ENCODE measurements at regions not wholly inside any gene's neighbourhood (a gene's known extent, or its start where the extent isn't known, plus 50 kb on each side); places are given as distances from the start of the nearest gene placed in this dataset.

- DNase-seq: peak; percentile 48
Measured at GRCh38 chr18:29651122-29651680, 1391.3 kb downstream of the DSC3 start.

DNA sequence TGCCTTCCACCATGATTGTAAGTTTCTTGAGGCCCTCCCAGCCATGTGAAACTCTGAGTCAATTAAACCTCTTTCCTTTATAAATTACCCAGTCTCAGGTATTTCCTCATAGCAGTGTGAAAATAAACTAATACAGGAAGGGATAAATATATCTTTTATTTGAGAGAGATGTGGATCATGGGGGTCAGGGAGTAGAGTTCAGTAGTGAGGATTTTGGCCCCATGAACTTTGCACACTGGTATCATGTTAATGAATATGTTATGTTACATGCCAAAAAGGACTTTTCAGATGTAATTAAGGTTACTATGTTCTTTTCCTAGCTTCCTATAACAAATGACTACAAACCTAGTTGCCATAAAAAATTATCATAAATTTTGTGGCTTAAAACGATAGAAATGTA, 1393.7 kb downstream of the DSC3 start:
- no peak for DNase-seq

- no peak for DNase-seq
Measured at GRCh38 chr18:29647700-29648099, 1394.8 kb downstream of the DSC3 start.

- peak; percentile 79 for DNase-seq
Measured at GRCh38 chr18:29644276-29644675, 1398.3 kb downstream of the DSC3 start.

DNA sequence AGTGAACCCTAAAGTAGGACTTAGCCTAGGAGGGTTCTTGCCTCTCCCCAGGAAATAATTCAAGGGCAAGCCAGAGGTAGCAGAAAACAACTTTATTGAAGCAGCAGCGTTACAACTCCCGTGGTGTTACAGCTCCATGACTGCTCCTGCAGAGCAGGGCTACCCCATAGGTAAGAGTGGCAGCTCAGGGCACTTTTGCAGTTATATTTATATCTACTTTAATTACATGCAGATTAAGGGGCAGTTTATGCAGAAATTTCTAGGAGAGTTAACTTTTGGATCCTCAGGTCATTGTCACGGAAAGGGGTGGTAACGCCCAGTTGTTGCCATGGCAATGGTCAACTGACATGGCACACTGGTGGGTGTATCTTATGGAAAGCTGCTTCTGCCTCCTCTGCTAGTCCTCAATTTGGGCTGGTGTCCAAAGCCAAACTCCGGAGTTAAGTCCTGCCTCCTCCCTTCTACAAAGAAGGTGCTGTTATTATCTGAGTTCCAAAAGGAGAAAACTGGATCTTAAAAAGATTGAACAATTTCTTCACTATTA, 1413.0 kb downstream of the DSC3 start:
- no peak for DNase-seq

- no peak for DNase-seq
Measured at GRCh38 chr18:29626094-29626493, 1416.4 kb downstream of the DSC3 start.

- DNase-seq: no peak
Measured at GRCh38 chr18:29616867-29617266, 1425.7 kb downstream of the DSC3 start.

- no peak for DNase-seq
Measured at GRCh38 chr18:29608982-29609381, 1432.1 kb upstream of the CDH2 start.

DNA sequence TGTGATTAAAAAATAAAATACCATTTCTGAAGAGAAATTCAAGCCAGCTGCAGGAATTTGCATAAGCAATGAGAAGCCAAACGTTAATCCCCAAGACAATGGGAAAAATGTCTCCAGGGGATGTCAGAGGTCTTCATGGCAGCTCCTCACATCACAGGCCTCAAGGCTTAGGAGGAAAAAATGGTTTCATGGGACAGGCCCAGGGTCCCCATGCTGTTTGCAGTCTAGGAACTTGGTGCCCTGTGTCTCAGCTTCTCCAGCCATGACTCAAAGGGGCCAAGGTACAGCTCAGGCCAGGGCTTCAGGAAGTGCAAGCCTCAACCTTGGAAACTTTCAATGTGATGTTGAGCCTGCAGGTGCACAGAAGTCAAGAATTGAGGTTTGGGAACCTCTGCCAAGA, 1428.4 kb upstream of the CDH2 start:
- no peak for DNase-seq

DNA sequence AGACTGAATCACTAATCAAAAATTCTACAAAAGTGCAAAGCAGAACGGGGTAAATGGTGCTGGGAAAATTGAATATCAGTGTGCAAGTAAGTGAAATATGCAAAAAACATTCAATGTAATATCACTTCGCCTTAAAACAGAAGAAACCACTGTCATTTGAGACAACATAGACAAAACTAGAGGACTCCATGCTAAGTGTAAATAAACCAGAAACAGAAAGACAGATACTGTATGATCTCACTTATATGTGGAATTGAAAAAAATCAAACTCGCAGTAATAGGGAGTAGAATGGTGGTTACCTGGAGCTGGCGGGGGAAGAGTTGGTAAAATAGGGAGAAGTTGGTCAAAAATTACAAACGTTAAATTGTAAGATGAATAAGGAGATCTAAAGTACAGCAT, 1420.0 kb upstream of the CDH2 start:
- DNase-seq: no peak

DNA sequence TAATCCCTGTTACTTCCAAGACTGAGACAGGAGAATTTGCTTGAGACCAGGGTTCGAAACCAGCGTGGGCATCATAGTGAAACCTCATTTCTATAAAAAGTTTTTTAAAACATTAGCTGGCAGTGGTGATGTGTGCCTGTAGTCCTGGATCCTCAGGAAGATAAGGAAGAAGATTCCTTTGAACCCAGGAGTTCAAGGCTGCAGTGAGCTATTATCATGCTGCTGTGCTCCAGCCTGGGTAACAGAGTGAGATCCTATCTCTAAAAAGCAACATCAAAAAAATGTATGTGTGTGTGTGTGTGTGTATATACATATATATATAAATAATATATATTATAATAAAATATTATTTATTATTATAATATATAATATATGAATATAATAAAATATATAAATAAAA, 1417.6 kb upstream of the CDH2 start:
- no peak for DNase-seq

- no peak for DNase-seq
Measured at GRCh38 chr18:29588446-29589100, 1411.6 kb upstream of the CDH2 start.

- no peak for DNase-seq
Measured at GRCh38 chr18:29586210-29586609, 1409.3 kb upstream of the CDH2 start.

DNA sequence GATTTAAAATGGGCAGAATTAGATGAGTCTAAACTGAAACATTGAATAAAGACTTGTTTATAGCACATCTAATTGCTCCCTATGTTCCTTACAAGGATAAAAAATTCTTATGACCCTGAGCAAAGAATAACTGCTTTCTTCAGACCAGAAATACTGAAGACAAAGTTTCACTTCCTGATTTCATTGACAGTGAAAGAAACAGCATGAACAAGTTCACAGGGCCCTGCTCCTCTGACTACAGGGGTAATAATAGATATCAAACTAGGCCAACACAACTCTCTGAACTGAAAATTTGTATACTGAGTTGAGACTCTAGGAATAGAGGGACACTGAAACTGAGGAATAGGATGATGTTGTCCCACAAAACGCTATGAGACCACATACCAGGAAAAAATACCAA, 1383.3 kb upstream of the CDH2 start:
- DNase-seq: no peak

GRCh38 chr18:29556070-29556469, 1379.1 kb upstream of the CDH2 start:
- no peak for DNase-seq

DNA sequence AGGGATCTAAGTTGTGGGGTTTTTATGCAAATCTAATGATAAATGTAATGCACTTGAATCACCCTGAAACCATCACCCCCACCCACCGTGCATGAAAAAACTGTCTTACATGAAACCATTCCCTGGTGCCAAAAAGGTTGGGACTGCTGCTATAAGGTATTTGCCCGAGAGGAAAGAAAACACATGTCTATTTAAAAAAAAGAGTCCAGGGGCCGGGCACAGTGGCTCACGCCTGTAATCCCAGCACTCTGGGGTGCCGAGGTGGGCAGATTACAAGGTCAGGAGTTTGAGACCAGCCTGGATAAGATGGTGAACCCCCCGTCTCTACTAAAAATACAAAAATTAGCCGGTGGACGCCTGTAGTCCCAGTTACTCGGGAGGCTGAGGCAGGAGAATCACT, 1372.8 kb upstream of the CDH2 start:
- DNase-seq: no peak

- no peak for DNase-seq
Measured at GRCh38 chr18:29547626-29548025, 1370.7 kb upstream of the CDH2 start.

DNA sequence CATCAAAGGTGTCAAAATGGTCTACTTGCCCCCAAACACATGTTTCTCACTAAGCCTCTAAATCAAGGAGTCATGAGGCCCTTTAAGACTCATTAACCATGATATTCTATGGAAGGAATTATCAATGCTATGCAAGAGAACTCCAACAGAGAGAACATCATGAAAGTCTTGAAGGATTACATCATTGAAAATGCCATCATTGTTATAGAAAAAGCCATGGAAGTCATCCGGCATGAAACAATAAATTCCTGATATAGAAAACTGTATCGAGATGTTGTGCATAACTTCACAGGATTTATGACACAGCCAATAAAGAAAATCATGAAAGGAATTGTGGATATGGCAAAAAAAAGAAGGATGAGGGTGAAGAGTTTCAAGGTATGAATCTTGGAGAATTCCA, 1363.6 kb upstream of the CDH2 start:
- DNase-seq: peak; percentile 11

DNA sequence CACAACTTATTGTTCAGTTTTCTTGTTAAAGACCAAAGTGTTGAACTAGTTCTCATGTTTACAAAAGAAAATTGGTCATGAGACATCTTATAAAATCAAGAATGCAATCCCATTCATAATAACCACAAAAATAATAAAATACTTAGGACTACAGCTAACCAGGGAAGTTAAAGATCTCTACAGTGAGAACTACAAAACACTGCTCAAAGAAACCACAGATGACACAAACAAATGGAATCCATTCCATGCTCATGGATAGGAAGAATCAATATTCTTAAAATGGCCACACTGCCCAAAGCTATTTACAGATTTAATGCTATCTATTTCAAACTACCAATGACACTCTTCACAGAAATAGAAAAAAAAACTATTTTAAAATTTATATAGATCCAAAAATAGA, 1354.8 kb upstream of the CDH2 start:
- peak; percentile 1 for DNase-seq

GRCh38 chr18:29523371-29523770, 1346.4 kb upstream of the CDH2 start:
- no peak for DNase-seq

- no peak for DNase-seq
Measured at GRCh38 chr18:29512761-29513160, 1335.8 kb upstream of the CDH2 start.

DNA sequence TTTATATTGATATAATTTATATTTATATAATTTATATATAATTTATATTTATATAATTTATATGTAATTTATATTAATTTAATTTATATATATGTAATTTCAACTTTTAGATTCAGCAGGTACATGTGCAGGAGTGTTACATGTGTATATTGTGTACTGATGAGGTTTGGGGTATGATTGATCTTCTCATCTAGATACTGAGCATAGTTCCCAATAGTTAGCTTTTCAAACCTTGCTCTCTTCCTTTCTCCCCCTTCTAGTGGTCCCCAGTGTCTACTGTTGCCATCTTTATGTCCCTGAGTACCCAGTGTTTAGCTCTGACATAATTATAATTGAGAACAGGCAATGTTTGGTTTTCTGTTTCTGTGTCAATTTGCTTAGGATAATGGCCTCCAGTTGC, 1335.3 kb upstream of the CDH2 start:
- DNase-seq: no peak

- DNase-seq: peak; percentile 38
Measured at GRCh38 chr18:29501952-29502351, 1325.0 kb upstream of the CDH2 start.

- DNase-seq: no peak
Measured at GRCh38 chr18:29496152-29496680, 1319.3 kb upstream of the CDH2 start.

Data from fibroblast of skin of back (primary cell).